ENCODE measurements at regions not wholly inside any gene's neighbourhood (a gene's known extent, or its start where the extent isn't known, plus 50 kb on each side); places are given as distances from the start of the nearest gene placed in this dataset.

DNA sequence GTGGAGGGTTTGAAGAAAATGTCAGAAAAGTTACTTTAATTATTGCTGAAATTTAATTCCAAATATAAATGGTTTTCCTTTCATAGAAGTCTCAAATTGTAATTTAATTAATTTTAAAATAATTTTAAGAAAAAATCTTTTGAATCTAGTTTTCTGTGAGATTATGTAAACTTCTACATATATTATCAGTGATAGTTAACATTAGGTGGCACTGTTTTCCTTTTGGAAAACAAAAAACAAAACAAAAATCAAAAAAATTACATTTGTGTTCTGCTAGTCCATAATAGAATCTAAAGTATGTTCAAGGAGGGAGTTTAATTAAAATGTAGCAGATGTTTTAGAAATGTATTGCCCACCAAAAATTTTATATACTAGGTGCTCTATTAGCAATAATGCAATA, 1456.7 kb downstream of the REEP3 start:
- TF ChIP-seq, protein P1, sequence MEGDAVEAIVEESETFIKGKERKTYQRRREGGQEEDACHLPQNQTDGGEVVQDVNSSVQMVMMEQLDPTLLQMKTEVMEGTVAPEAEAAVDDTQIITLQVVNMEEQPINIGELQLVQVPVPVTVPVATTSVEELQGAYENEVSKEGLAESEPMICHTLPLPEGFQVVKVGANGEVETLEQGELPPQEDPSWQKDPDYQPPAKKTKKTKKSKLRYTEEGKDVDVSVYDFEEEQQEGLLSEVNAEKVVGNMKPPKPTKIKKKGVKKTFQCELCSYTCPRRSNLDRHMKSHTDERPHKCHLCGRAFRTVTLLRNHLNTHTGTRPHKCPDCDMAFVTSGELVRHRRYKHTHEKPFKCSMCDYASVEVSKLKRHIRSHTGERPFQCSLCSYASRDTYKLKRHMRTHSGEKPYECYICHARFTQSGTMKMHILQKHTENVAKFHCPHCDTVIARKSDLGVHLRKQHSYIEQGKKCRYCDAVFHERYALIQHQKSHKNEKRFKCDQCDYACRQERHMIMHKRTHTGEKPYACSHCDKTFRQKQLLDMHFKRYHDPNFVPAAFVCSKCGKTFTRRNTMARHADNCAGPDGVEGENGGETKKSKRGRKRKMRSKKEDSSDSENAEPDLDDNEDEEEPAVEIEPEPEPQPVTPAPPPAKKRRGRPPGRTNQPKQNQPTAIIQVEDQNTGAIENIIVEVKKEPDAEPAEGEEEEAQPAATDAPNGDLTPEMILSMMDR (IDR thresholded peaks at IDR 0.05; ENCODE audit: unreplicated experiment) = no peak
- H3K4me1 Mint-ChIP-seq (ENCODE audit: insufficient read depth, unreplicated experiment) = no peaks in the 10 kb centered on the region
- no peak overlapping the region for H3K27ac Mint-ChIP-seq (ENCODE audit: low read depth, unreplicated experiment)
- intact Hi-C loops (cut with micrococcal nuclease) = loop anchor here (1.0 to 10.0 kb wide), 4 partner anchors 243 to 1954 kb away; no protein-coding TSS in a partner anchor
- no peaks in the 10 kb centered on the region for H3K36me3 Mint-ChIP-seq (ENCODE audit: insufficient read depth, unreplicated experiment)
- H3K9me3 Mint-ChIP-seq (ENCODE audit: unreplicated experiment) = no peaks in the 10 kb centered on the region
- no TSS peak for BruUV-seq (replicated peaks)
- H3K27me3 Mint-ChIP-seq (ENCODE audit: insufficient read depth, unreplicated experiment) = no peaks in the 10 kb centered on the region
- H3K4me3 Mint-ChIP-seq (ENCODE audit: unreplicated experiment) = no peak overlapping the region
- ChIA-PET POLR2A (no interaction called here), CTCF (interaction anchor here (0.6 to 1.5 kb wide), 5 partner anchors 13 to 1948 kb away, joined by 3 to 4 read pairs (median 3); no protein-coding TSS in a partner anchor)
- no peak for DNase-seq (ENCODE audit: unreplicated experiment)

DNA sequence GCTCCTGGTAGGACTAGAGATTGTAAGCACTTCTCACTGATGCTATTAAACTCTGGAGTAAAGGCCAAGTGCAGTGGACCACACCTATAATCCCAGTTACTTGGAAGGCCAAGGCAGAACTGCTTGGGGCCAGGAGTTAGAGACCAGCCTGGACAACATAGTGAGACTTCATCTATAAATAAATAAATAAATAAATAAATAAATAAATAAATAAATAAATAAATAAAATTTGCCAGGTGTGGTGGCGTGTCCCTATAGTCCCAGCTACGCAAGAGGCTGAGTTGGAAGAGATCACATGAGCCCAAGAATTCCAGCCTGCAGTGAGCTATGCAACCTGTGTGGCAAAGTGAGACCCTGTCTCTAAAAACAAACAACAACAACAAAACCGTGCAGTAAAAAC, 1475.7 kb downstream of the REEP3 start:
- Mint-ChIP-seq H3K4me1 (ENCODE audit: insufficient read depth, unreplicated experiment) (no peaks in the 10 kb centered on the region), H3K4me3 (ENCODE audit: unreplicated experiment) (no peak overlapping the region), H3K36me3 (ENCODE audit: insufficient read depth, unreplicated experiment) (no peaks in the 10 kb centered on the region), H3K27ac (ENCODE audit: low read depth, unreplicated experiment) (no peak overlapping the region), H3K9me3 (ENCODE audit: unreplicated experiment) (no peaks in the 10 kb centered on the region), H3K27me3 (ENCODE audit: insufficient read depth, unreplicated experiment) (no peaks in the 10 kb centered on the region)
- ChIA-PET CTCF (no interaction called here), POLR2A (no interaction called here)
- TF ChIP-seq, protein P1 (IDR thresholded peaks at IDR 0.05; ENCODE audit: unreplicated experiment) = no peak
- DNase-seq (ENCODE audit: unreplicated experiment) = no peak
- no TSS peak for BruUV-seq (replicated peaks)
- intact Hi-C loops (cut with micrococcal nuclease) = no loop called here

DNA sequence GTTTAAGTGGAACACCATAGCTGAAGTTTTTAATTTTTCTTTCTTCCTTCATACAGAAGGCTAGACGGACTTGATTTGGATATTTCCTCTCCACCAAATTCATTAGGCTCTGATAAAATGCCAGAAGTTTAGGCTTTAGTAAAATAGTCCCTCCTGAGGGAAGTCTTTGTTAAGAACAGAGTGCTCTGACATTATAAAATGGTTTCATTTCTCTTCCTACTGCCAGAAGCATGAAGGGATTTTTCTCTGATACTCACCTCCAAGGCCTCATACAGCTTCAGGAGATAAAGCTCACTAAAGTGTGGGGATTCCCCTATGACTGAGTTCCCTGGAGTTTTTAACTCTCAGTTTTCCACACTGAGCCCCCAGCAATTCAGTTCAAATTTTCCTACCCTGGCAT, 1489.6 kb downstream of the REEP3 start:
- no peaks in the 10 kb centered on the region for H3K9me3 Mint-ChIP-seq (ENCODE audit: unreplicated experiment)
- TF ChIP-seq, protein P1 (IDR thresholded peaks at IDR 0.05; ENCODE audit: unreplicated experiment) = no peak
- ChIA-PET POLR2A (interaction anchor here (0.7 kb wide), 1 partner anchor 41 kb away, joined by 3 read pairs; no protein-coding TSS in a partner anchor), CTCF (interaction anchor here (0.7 kb wide), 1 partner anchor 315 kb away, joined by 3 read pairs; no protein-coding TSS in a partner anchor)
- no peak overlapping the region for H3K27ac Mint-ChIP-seq (ENCODE audit: low read depth, unreplicated experiment)
- intact Hi-C loops (cut with micrococcal nuclease) = no loop called here
- H3K4me1 Mint-ChIP-seq (ENCODE audit: insufficient read depth, unreplicated experiment) = no peaks in the 10 kb centered on the region
- no TSS peak for BruUV-seq (replicated peaks)
- no peaks in the 10 kb centered on the region for H3K36me3 Mint-ChIP-seq (ENCODE audit: insufficient read depth, unreplicated experiment)
- no peak overlapping the region for H3K4me3 Mint-ChIP-seq (ENCODE audit: unreplicated experiment)
- no peak for DNase-seq (ENCODE audit: unreplicated experiment)
- no peaks in the 10 kb centered on the region for H3K27me3 Mint-ChIP-seq (ENCODE audit: insufficient read depth, unreplicated experiment)

DNA sequence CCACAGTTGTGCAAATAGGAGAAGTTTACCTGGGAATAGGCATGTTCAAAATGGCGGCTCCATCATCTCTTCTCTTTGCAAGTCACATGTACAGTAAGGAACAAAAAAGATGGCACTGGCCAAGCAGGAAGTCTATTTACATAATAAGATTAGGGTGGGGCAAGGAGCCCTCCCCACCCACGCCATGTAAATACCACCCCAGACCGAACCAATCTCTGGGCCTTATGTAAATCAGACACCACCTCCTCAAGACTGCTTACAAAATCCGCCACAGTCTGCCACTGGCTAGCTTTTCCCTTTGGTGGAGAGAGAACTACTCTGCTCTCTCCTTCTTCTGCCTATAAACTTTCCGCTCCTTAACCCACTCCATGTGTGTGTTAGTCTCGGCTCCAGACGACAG, 1496.3 kb downstream of the REEP3 start:
- intact Hi-C loops (cut with micrococcal nuclease) = no loop called here
- DNase-seq (ENCODE audit: unreplicated experiment) = no peak
- TF ChIP-seq, protein P1 (IDR thresholded peaks at IDR 0.05; ENCODE audit: unreplicated experiment) = no peak
- no peaks in the 10 kb centered on the region for H3K27me3 Mint-ChIP-seq (ENCODE audit: insufficient read depth, unreplicated experiment)
- no peaks in the 10 kb centered on the region for H3K36me3 Mint-ChIP-seq (ENCODE audit: insufficient read depth, unreplicated experiment)
- no TSS peak for BruUV-seq (replicated peaks)
- POLR2A ChIA-PET = interaction anchor here (0.6 kb wide), 1 partner anchor 171 kb away, joined by 3 read pairs; no protein-coding TSS in a partner anchor
- H3K27ac Mint-ChIP-seq (ENCODE audit: low read depth, unreplicated experiment) = no peak overlapping the region
- CTCF ChIA-PET = no interaction called here
- no peaks in the 10 kb centered on the region for H3K4me1 Mint-ChIP-seq (ENCODE audit: insufficient read depth, unreplicated experiment)
- peaks cover 6% of the 10 kb centered on the region for H3K9me3 Mint-ChIP-seq (ENCODE audit: unreplicated experiment)
- H3K4me3 Mint-ChIP-seq (ENCODE audit: unreplicated experiment) = no peak overlapping the region

Data from MCF 10A (cell line).